Eye (tissue), 1 donor: ENCODE measurements at regions not wholly inside any gene's neighbourhood (a gene's known extent, or its start where the extent isn't known, plus 50 kb on each side); places are given as distances from the start of the nearest gene placed in this dataset.
"Not testable (repeated sequence)": the region's sequence is repeated elsewhere in the genome, so short reads cannot be mapped to it uniquely, and the experiment has no call there.

Experiments
- DNase-seq: peaks from one replicate; pipeline ENCODE4 v3.0.0-alpha.2; 2015

- DNase-seq = no peak
Observed at GRCh38 chr5:138647261-138647788, 72.1 kb upstream of the HSPA9 start.

- DNase-seq = no peak
Observed at GRCh38 chr5:138646671-138647070, 71.5 kb upstream of the HSPA9 start.

GRCh38 chr5:138645778-138646575, 70.8 kb upstream of the HSPA9 start:
- no peak for DNase-seq

GRCh38 chr5:138643040-138643791, 68.0 kb upstream of the HSPA9 start:
- DNase-seq = no peak

GRCh38 chr5:138641547-138642298, 66.5 kb upstream of the HSPA9 start:
- DNase-seq = peak; percentile 90

GRCh38 chr5:138640646-138641254, 65.5 kb upstream of the HSPA9 start:
- no peak for DNase-seq

- no peak for DNase-seq
Observed at GRCh38 chr5:138640138-138640537, 64.9 kb upstream of the HSPA9 start.

GRCh38 chr5:138639326-138639725, 64.1 kb upstream of the HSPA9 start:
- DNase-seq = no peak

GRCh38 chr5:138637256-138637655, 62.1 kb upstream of the HSPA9 start:
- DNase-seq = no peak

- peak; percentile 54 for DNase-seq
Observed at GRCh38 chr5:138636398-138636944, 61.3 kb upstream of the HSPA9 start.

GRCh38 chr5:138635708-138636107, 60.5 kb upstream of the HSPA9 start:
- DNase-seq = no peak

- DNase-seq = peak; percentile 70
Observed at GRCh38 chr5:138635265-138635664, 60.1 kb upstream of the HSPA9 start.

GRCh38 chr5:138634804-138635203, 59.6 kb upstream of the HSPA9 start:
- DNase-seq = not testable (repeated sequence)

- DNase-seq = peak; percentile 92
Observed at GRCh38 chr5:138632900-138633489, 57.8 kb upstream of the HSPA9 start.

GRCh38 chr5:138631096-138631928, 56.1 kb upstream of the HSPA9 start:
- no peak for DNase-seq

GRCh38 chr5:138629392-138629791, 54.2 kb upstream of the HSPA9 start:
- DNase-seq = no peak

GRCh38 chr5:138626333-138626944, 51.2 kb upstream of the HSPA9 start:
- DNase-seq = no peak

GRCh38 chr5:138625134-138625533, 49.9 kb upstream of the HSPA9 start:
- no peak for DNase-seq
